ENCODE measurements at regions not wholly inside any gene's neighbourhood (a gene's known extent, or its start where the extent isn't known, plus 50 kb on each side); places are given as distances from the start of the nearest gene placed in this dataset.
"Not testable (repeated sequence)": the region's sequence is repeated elsewhere in the genome, so short reads cannot be mapped to it uniquely, and the experiment has no call there.

DNA sequence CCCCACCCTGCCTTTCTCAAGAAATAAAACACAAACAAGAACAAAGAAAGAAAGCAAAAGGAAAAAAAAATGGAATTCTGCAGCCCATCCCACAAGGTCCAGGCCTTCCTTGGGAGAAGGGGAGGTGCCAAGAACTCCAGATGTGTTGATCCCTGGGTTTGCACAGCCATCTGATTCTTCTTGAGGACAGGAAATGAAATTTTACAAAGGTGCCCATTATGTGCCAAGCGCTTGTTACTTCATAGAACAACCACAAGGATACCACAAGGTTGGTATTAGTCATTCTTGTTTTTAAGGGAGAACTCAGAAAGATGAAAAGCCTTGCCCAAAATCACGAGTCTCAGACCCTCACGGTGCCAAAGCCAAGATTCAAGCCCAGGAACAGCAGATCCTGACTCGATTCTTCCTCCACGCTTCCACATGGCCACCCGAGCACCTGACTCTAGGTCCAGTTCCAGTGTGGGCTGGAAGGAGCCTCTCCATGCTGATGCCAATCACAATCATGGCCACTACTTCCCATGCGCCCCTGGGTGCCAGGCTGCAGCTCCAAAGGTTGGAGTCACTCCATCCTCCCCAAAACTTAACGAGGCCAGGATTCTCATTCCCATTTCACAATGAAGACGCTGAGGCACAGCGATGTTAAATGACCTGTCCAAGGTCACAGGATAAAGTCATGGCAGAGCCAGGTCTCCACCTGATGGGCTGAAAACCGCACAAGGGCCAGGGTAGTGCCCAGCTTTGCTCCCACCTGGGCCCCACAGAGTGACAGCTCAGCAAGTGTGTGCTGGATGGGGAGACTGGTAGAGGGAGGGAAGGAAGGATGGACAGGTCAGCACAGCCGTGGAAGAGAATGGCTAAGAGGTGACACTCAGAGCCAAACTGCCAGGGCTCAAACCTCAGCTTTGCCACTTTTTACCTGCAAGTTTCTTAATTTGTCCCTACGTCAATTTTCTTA, 66.7 kb upstream of the TOP1 start:
- no peaks in the 10 kb centered on the region for H3K36me3 ChIP-seq (ENCODE audit: insufficient read depth, low read length)
- no peaks in the 10 kb centered on the region for H3K27me3 ChIP-seq (ENCODE audit: insufficient read depth, low read length)
- no peak overlapping the region for H3K9ac ChIP-seq (ENCODE audit: low read depth, low read length)
- WGBS: 90% methylated on average over 12 of the region's 13 CpGs
- H3K9me3 ChIP-seq (ENCODE audit: insufficient read depth, low read depth, low read length): no peaks in the 10 kb centered on the region
- H3K4me1 ChIP-seq (ENCODE audit: insufficient read depth, low read length): no peaks in the 10 kb centered on the region
- no peak overlapping the region for H3K27ac ChIP-seq (ENCODE audit: low read depth, low read length)
- H3K4me3 ChIP-seq (ENCODE audit: low read length): no peak overlapping the region

DNA sequence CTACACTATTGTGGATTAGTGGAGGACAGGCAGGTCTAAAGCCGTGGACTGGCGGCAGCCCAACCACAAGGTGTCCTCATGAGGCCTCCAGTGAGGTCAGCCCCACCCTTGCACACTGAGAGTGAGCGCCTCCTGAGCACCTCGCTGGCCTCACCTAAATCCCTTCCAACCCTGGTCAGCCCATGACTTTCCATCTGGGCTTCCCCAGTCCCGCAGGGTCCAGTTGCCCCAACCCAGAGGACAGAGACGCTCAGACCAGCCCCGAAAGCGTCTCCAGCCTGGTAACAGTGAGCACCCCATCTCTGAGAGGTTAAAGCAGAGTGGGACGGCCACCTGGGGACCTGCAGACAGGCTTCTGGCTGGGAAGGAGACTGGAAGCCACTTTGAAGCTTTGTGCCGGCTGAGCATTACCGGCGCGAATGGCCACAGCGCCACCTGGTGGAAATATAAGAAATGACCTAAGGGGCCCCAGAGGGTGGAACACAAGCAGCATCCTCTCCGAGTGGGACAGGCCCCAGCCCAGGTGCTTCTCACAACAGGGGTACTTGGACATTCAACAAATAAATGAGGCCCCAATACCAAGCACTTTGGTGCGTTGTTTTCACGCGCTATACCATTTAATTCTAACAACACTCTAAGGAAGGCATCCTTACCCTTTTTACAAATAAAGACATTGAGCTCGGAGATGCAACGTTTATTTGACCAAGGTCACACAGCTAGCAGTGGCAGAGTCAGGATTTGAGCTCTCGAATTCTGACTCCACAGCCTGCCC, 65.7 kb upstream of the TOP1 start:
- no peak overlapping the region for H3K9ac ChIP-seq (ENCODE audit: low read depth, low read length)
- 37% methylated on average over 21 of the region's 21 CpGs for WGBS
- H3K36me3 ChIP-seq (ENCODE audit: insufficient read depth, low read length): no peaks in the 10 kb centered on the region
- H3K27ac ChIP-seq (ENCODE audit: low read depth, low read length): no peak overlapping the region
- no peaks in the 10 kb centered on the region for H3K9me3 ChIP-seq (ENCODE audit: insufficient read depth, low read depth, low read length)
- H3K4me3 ChIP-seq (ENCODE audit: low read length): no peak overlapping the region
- no peaks in the 10 kb centered on the region for H3K4me1 ChIP-seq (ENCODE audit: insufficient read depth, low read length)
- H3K27me3 ChIP-seq (ENCODE audit: insufficient read depth, low read length): no peaks in the 10 kb centered on the region

DNA sequence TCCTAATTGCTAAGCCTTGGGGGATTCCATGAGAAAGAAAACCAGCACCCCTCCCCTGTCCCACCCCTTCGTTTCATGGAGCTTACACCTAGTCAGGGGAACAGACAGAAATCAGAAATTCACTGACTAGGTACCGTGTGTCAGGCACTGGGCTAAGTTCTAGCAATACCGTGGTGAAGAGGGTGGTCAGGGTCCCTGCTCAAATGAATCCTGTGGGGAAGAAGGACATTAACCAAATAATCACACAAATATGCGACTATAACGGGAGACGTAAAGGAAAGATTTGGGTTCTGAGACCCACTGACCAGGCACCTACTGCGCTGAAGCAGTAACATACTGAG, 65.1 kb upstream of the TOP1 start:
- no peak overlapping the region for H3K9ac ChIP-seq (ENCODE audit: low read depth, low read length)
- H3K27ac ChIP-seq (ENCODE audit: low read depth, low read length): no peak overlapping the region
- H3K36me3 ChIP-seq (ENCODE audit: insufficient read depth, low read length): no peaks in the 10 kb centered on the region
- H3K4me3 ChIP-seq (ENCODE audit: low read length): no peak overlapping the region
- H3K9me3 ChIP-seq (ENCODE audit: insufficient read depth, low read depth, low read length): no peaks in the 10 kb centered on the region
- 95% methylated on average over 7 of the region's 7 CpGs for WGBS
- no peaks in the 10 kb centered on the region for H3K4me1 ChIP-seq (ENCODE audit: insufficient read depth, low read length)
- H3K27me3 ChIP-seq (ENCODE audit: insufficient read depth, low read length): no peaks in the 10 kb centered on the region

DNA sequence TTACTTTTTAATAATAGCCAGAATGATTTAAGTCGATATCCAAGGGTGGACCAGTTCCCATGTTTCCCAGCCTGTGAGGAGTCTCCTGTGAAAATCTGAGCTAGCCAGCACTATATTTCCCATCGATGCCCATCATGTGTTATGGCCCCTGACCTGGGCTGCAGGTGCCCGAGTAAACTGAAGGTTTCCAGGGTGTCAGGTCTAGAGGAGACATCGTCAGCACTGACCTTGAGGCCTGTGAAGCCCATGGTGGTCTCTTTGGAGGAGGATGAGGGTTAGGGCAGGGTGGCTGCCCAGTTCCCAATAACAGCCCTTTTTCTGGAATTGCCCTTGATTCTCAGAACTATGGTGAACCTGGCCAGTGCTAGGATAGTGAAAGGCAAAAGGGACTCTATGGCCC, 63.0 kb upstream of the TOP1 start:
- H3K27me3 ChIP-seq (ENCODE audit: insufficient read depth, low read length): no peaks in the 10 kb centered on the region
- no peaks in the 10 kb centered on the region for H3K4me1 ChIP-seq (ENCODE audit: insufficient read depth, low read length)
- H3K36me3 ChIP-seq (ENCODE audit: insufficient read depth, low read length): no peaks in the 10 kb centered on the region
- no peak overlapping the region for H3K9ac ChIP-seq (ENCODE audit: low read depth, low read length)
- H3K27ac ChIP-seq (ENCODE audit: low read depth, low read length): no peak overlapping the region
- no peak overlapping the region for H3K4me3 ChIP-seq (ENCODE audit: low read length)
- H3K9me3 ChIP-seq (ENCODE audit: insufficient read depth, low read depth, low read length): no peaks in the 10 kb centered on the region
- 93% methylated on average over 4 of the region's 4 CpGs for WGBS

DNA sequence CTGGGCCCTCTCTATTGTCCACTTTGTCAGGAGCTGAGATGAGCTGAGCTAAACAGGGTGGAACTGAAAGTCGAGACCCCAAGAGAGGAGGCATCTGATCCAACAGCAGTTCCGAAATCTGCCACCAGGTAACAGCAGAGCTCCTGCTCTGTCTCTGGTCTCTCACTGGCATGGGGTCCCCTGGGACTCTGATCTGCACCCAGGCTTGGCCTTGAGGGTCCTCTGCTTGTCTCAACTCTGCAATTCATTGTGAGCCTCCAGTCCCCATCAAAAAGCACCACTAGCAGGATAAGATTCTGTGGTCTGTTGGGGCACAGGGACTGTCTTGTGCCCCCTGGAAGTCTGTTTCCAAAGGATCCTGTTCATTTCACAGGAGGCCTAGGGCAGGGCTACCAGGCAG, 62.5 kb upstream of the TOP1 start:
- Histone ChIP-seq H3K27ac (ENCODE audit: low read depth, low read length) (no peak overlapping the region), H3K4me1 (ENCODE audit: insufficient read depth, low read length) (peaks cover 4% of the 10 kb centered on the region; the same call in 1 of the 2 replicates), H3K27me3 (ENCODE audit: insufficient read depth, low read length) (no peaks in the 10 kb centered on the region), H3K9me3 (ENCODE audit: insufficient read depth, low read depth, low read length) (no peaks in the 10 kb centered on the region), H3K9ac (ENCODE audit: low read depth, low read length) (no peak overlapping the region), H3K36me3 (ENCODE audit: insufficient read depth, low read length) (no peaks in the 10 kb centered on the region), H3K4me3 (ENCODE audit: low read length) (no peak overlapping the region)
- 71% methylated on average over 2 of the region's 2 CpGs for WGBS

- no peak overlapping the region for H3K27ac ChIP-seq (ENCODE audit: low read depth, low read length)
- no peak overlapping the region for H3K9ac ChIP-seq (ENCODE audit: low read depth, low read length)
- no peak overlapping the region for H3K4me3 ChIP-seq (ENCODE audit: low read length)
- 94% methylated on average over 9 of the region's 9 CpGs for WGBS
- H3K27me3 ChIP-seq (ENCODE audit: insufficient read depth, low read length): no peaks in the 10 kb centered on the region
- H3K4me1 ChIP-seq (ENCODE audit: insufficient read depth, low read length): peaks cover 6% of the 10 kb centered on the region; the same call in 1 of the 2 replicates
- no peaks in the 10 kb centered on the region for H3K36me3 ChIP-seq (ENCODE audit: insufficient read depth, low read length)
- H3K9me3 ChIP-seq (ENCODE audit: insufficient read depth, low read depth, low read length): no peaks in the 10 kb centered on the region
Measured at GRCh38 chr20:40966516-40967185, 62.0 kb upstream of the TOP1 start.

GRCh38 chr20:40967700-40968099, 60.9 kb upstream of the TOP1 start:
- H3K27ac ChIP-seq (ENCODE audit: low read depth, low read length): no peak overlapping the region
- H3K27me3 ChIP-seq (ENCODE audit: insufficient read depth, low read length): no peaks in the 10 kb centered on the region
- WGBS: 93% methylated on average over 3 of the region's 4 CpGs
- peaks cover 6% of the 10 kb centered on the region; the same call in 1 of the 2 replicates for H3K4me1 ChIP-seq (ENCODE audit: insufficient read depth, low read length)
- H3K9ac ChIP-seq (ENCODE audit: low read depth, low read length): no peak overlapping the region
- H3K36me3 ChIP-seq (ENCODE audit: insufficient read depth, low read length): no peaks in the 10 kb centered on the region
- no peaks in the 10 kb centered on the region for H3K9me3 ChIP-seq (ENCODE audit: insufficient read depth, low read depth, low read length)
- H3K4me3 ChIP-seq (ENCODE audit: low read length): no peak overlapping the region

GRCh38 chr20:40968816-40969562, 59.6 kb upstream of the TOP1 start:
- 35% methylated on average over 28 of the region's 28 CpGs for whole genome bisulfite sequencing
- H3K4me1 ChIP-seq (ENCODE audit: insufficient read depth, low read length); H3K27ac ChIP-seq (ENCODE audit: low read depth, low read length); H3K9ac ChIP-seq (ENCODE audit: low read depth, low read length); H3K9me3 ChIP-seq (ENCODE audit: insufficient read depth, low read depth, low read length); H3K36me3 ChIP-seq (ENCODE audit: insufficient read depth, low read length); H3K27me3 ChIP-seq (ENCODE audit: insufficient read depth, low read length): not testable (repeated sequence)
- H3K4me3 ChIP-seq (ENCODE audit: low read length): peak overlapping the region; percentile 35

GRCh38 chr20:40970218-40970617, 58.4 kb upstream of the TOP1 start:
- no peak overlapping the region for H3K4me3 ChIP-seq (ENCODE audit: low read length)
- H3K4me1 ChIP-seq (ENCODE audit: insufficient read depth, low read length): peaks cover 6% of the 10 kb centered on the region; the same call in 1 of the 2 replicates
- no peaks in the 10 kb centered on the region for H3K9me3 ChIP-seq (ENCODE audit: insufficient read depth, low read depth, low read length)
- H3K9ac ChIP-seq (ENCODE audit: low read depth, low read length): no peak overlapping the region
- no peaks in the 10 kb centered on the region for H3K36me3 ChIP-seq (ENCODE audit: insufficient read depth, low read length)
- H3K27ac ChIP-seq (ENCODE audit: low read depth, low read length): no peak overlapping the region
- H3K27me3 ChIP-seq (ENCODE audit: insufficient read depth, low read length): no peaks in the 10 kb centered on the region
- WGBS: 94% methylated on average over 6 of the region's 6 CpGs

DNA sequence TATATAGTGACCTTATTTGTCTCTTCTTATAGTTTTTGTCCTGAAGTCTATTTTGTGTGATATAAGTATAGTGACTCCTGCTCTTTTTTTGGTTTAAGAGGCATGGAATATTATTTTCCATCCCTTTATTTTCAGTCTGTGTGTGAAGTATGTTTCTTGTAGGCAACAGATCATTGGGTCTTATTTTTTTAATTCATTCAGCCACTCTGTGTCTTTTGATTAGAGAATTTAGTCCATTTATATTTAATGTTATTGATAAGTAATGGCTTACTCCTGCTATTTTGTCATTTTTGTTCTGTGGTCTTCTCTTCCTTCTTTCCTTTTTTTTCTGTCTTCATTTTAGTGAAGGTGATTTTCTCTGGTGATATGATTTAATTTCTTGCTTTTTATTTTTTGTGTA, 51.4 kb upstream of the TOP1 start:
- no peaks in the 10 kb centered on the region for H3K27me3 ChIP-seq (ENCODE audit: insufficient read depth, low read length)
- no peak overlapping the region for H3K27ac ChIP-seq (ENCODE audit: low read depth, low read length)
- H3K4me3 ChIP-seq (ENCODE audit: low read length): no peak overlapping the region
- H3K9me3 ChIP-seq (ENCODE audit: insufficient read depth, low read depth, low read length): peaks cover 8% of the 10 kb centered on the region; the same call in 1 of the 2 replicates
- no peaks in the 10 kb centered on the region for H3K36me3 ChIP-seq (ENCODE audit: insufficient read depth, low read length)
- H3K4me1 ChIP-seq (ENCODE audit: insufficient read depth, low read length): no peaks in the 10 kb centered on the region
- H3K9ac ChIP-seq (ENCODE audit: low read depth, low read length): no peak overlapping the region
